ENCODE measurements at regions not wholly inside any gene's neighbourhood (a gene's known extent, or its start where the extent isn't known, plus 50 kb on each side); places are given as distances from the start of the nearest gene placed in this dataset.

GRCh38 chr2:9737053-9737875 lies 106.0 kb upstream of the TAF1B start:
- no peak for DNase-seq (ENCODE audit: low read depth, low spot score)
- POLR2A ChIA-PET, result no interaction called here
- intact Hi-C loops (cut with micrococcal nuclease; ENCODE audit: unreplicated experiment) (no loop called here), in situ Hi-C loops (cut with HindIII; ENCODE audit: low pct_unique_long_range_greater_than_20kb, low sequenced_read_pairs) (no loop called here)
- Histone ChIP-seq H3K36me3 (ENCODE audit: control insufficient read depth, insufficient read depth, low read length) (no peaks in the 10 kb centered on the region), H3K27ac (ENCODE audit: low read length) (no peak overlapping the region), H3K27me3 (ENCODE audit: control insufficient read depth, insufficient read depth, low read length) (no peaks in the 10 kb centered on the region), H3K9me3 (ENCODE audit: control insufficient read depth, insufficient read depth, low read depth, low read length) (peaks cover 6% of the 10 kb centered on the region; the same call in 1 of the 2 replicates), H3K4me3 (ENCODE audit: low read depth in 2 of 2, low read length in 2 of 2) (no peak overlapping the region), H3K4me1 (ENCODE audit: control insufficient read depth, insufficient read depth, low read length) (no peaks in the 10 kb centered on the region)
- ATAC-seq, result peak; percentile 80
- BruUV-seq (replicated peaks), result no TSS peak
- TF ChIP-seq TCF7L2 (IDR thresholded peaks at IDR 0.05; ENCODE audit: low read depth, low read length) (no peak), SIN3A (IDR thresholded peaks at IDR 0.05; ENCODE audit: borderline replicate concordance, insufficient read depth, low read depth, low read length) (no peak), POLR2AphosphoS5 (IDR thresholded peaks at IDR 0.05; ENCODE audit: low read depth, low read length) (no peak), REST (IDR thresholded peaks at IDR 0.05; ENCODE audit: insufficient read depth in 1 of 2, low read depth in 2 of 2, low read length in 1 of 2) (no peak), CTCF (IDR thresholded peaks at IDR 0.05) (no peak)
- CTCF ChIA-PET, result no interaction called here

GRCh38 chr2:9738062-9738461 lies 105.2 kb upstream of the TAF1B start:
- POLR2A ChIA-PET, result no interaction called here
- Histone ChIP-seq H3K9me3 (ENCODE audit: control insufficient read depth, insufficient read depth, low read depth, low read length) (peaks cover 6% of the 10 kb centered on the region; the same call in 1 of the 2 replicates), H3K27me3 (ENCODE audit: control insufficient read depth, insufficient read depth, low read length) (no peaks in the 10 kb centered on the region), H3K27ac (ENCODE audit: low read length) (no peak overlapping the region), H3K36me3 (ENCODE audit: control insufficient read depth, insufficient read depth, low read length) (no peaks in the 10 kb centered on the region), H3K4me3 (ENCODE audit: low read depth in 2 of 2, low read length in 2 of 2) (no peak overlapping the region), H3K4me1 (ENCODE audit: control insufficient read depth, insufficient read depth, low read length) (no peaks in the 10 kb centered on the region)
- no peak for DNase-seq (ENCODE audit: low read depth, low spot score)
- CTCF ChIA-PET, result no interaction called here
- TF ChIP-seq POLR2AphosphoS5 (IDR thresholded peaks at IDR 0.05; ENCODE audit: low read depth, low read length) (no peak), REST (IDR thresholded peaks at IDR 0.05; ENCODE audit: insufficient read depth in 1 of 2, low read depth in 2 of 2, low read length in 1 of 2) (no peak), CTCF (IDR thresholded peaks at IDR 0.05) (no peak), SIN3A (IDR thresholded peaks at IDR 0.05; ENCODE audit: borderline replicate concordance, insufficient read depth, low read depth, low read length) (no peak), TCF7L2 (IDR thresholded peaks at IDR 0.05; ENCODE audit: low read depth, low read length) (no peak)
- intact Hi-C loops (cut with micrococcal nuclease; ENCODE audit: unreplicated experiment), result no loop called here
- no TSS peak for BruUV-seq (replicated peaks)
- in situ Hi-C loops (cut with HindIII; ENCODE audit: low pct_unique_long_range_greater_than_20kb, low sequenced_read_pairs), result no loop called here
- ATAC-seq, result no peak

Measured in Panc1 (cell line).